Dermis blood vessel endothelial cell (primary cell): ENCODE measurements at regions not wholly inside any gene's neighbourhood (a gene's known extent, or its start where the extent isn't known, plus 50 kb on each side); places are given as distances from the start of the nearest gene placed in this dataset.
"Not testable (repeated sequence)": the region's sequence is repeated elsewhere in the genome, so short reads cannot be mapped to it uniquely, and the experiment has no call there.

Experiments
- DNase-seq: peaks from one replicate; pipeline ENCODE4 v3.0.0; 2010

DNA sequence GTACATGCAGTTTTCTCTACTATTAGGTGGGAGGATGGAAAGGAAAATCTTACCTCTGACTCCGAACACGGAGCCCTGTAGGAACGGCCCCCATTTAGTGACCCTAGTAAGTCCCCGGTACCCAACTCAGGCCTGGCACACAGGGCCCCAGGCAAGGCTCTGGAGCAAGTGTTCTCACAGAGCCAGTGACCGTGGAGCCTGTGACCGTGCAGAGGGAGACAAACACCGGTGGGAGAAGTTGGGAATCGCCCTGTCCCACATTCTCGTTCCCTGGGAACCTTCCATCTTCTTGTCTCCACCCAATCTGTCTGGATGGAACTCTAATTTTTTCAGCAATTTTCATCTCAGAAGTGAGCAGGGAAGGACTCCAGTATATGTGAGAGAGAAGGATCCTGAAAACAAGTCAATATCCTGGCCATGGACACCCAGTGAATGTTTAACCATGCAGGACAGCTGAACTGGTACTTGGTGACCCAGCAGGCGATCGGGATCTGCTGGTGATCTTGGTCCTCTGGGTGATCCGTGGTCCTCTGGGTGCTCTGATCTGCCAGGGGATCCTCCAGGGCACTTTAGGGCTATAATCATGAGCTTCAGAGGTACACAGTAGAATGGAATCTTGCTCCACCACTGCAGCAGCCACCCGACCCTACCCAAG lies 348.6 kb upstream of the ID2 start:
- DNase-seq, result no peak

DNA sequence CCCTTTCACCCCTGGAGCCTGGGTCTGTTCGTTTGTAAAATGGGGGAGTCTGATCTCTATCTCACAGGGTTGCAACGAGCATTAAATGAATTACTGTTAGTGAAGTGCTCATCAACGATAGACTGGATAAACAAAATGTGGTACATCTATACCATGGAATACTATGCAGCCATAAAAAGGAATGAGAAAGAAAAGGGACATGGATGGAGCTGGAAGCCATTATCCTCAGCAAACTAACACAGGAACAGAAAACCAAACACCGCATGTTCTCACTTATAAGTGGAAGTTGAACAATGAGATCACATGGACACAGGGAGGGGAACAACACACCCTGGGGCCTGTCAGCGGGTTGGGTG lies 348.0 kb upstream of the ID2 start:
- not testable (repeated sequence) for DNase-seq

DNA sequence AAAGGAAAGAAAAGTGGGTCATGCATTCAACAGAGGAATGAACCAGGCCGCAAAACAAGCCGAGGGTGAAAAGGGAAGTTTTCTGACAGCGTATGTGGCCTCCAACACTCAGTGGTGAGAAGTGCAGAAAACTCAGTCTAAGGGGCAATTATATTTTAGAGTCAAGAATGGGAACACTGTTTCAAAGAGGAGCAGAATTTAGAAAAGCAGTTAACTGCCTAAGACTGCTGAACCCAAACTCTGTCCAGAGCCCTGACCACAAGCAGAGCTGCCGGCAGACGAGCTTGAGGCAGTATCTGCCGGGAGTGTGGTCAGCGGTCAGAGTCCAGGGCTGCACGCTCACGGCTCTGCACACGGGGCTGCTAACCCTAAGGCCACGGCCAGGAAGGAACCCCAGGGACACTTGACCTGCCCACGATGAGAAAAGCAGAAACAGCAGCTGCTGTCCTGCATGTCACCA lies 347.0 kb upstream of the ID2 start:
- DNase-seq, result no peak

DNA sequence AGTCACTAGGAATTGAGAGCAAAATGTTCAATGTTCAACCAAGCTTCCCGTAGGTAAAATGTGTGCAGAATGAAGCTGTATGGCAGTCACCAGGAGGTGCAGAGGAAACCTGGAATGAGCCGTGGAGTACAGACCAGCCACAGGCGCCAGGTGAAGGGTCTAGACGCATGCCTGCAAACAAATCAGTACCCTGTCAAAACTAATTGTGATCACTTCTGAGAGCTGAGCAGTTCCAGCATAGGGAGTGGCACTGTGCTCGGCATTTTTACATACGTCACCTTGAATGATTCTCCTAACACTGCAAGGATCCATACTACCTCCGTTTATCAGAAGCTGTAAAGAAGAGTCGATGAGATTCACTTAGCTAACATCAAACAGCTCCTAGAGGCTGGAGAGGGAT lies 346.1 kb upstream of the ID2 start:
- no peak for DNase-seq

DNA sequence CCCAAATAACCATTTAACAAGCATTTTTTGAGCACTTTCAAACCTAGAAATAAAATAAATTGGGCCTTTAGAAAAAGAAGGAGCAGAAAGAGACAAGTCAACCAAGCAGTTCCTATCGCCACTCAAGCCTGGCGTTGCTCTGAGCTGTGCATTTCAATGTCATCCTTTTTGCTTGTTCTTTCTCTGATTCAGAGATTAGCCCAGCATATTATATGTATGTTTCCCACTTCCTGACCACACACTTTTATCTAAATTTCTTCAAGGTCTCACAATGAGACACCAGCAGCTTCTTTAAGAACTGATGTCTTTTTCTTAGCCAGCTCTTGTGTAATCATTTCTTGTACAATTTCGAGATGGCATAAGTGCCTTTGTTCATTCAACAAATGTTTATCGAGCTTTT lies 344.5 kb upstream of the ID2 start:
- no peak for DNase-seq

DNA sequence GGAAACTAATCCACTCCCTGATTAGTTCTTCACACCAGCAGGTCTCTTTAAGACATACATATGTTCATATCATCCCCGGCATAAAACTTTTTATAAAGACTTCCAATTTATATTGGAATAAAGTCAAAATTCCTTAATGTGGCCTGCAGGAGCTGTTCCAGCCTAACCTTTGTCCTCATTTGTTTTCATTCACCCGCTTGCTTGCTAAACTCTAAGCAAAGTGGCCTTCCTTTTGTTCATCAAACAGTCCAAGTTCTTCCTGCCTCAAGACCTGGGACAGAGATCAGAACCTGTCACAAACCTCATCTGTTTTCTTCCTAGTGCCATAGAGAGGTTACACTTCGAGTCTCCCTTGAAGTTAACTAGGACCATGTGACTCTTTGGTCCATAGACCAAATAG lies 339.4 kb upstream of the ID2 start:
- no peak for DNase-seq

DNA sequence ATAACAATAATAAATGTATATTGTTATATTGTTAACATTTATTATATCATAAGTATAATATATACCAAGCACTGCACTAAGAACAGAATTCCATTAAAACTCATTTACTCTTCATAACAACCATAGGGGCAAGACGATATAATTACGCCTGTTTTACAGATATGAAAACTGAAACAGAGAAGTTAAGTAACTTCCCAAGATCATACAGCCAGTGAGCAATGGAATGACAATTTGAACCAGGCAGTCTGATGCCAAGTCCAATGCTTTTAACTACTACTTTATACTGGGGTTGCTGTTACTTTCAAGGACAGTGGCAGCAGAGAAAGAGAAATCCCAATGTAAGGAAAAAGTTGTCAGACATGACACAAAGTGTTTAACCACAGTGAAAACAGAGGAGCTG lies 338.8 kb upstream of the ID2 start:
- DNase-seq, result no peak

DNA sequence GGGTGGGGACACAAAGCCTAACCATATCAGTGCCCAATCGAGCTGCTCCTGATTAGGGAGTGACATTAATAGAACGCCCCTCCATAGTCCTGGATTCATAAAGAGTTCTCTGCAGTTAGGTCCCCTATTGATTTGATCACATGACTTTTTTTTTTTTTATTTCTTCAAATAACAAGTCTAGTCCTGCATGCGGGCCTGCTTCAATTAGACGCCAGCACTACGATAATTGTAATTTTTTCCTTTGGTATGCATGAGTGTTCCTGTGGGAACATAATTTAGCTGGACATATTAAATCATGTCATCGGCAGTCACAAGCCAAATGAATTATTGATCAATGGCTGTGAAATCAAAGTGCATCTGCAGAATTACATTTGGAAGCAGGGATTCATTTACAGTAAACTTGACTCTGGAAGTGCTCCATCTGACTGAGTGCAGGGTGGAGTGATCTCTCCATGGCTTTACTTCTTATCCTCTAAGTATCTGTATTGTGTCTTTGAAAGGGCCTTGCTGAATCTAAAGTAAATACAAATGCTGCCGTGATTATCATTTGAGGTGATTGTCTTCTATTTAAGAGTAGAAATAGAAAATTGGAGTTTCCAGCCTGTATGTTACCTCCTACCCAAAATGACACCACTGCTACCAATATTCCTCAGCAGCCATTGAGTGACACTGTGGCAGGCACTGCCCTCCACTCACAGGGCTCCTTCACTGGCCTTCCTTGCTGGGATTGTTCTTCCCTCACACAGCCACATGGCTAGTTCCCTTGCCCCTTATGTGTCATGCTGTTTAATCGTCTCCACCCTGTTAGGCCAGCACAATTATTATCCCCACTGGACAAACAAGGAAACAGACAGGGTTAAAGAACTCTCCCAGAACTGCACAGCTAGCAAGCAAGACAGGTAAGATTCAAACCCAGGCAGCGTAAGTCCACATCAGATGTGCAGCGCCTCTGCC lies 337.4 kb upstream of the ID2 start:
- no peak for DNase-seq

DNA sequence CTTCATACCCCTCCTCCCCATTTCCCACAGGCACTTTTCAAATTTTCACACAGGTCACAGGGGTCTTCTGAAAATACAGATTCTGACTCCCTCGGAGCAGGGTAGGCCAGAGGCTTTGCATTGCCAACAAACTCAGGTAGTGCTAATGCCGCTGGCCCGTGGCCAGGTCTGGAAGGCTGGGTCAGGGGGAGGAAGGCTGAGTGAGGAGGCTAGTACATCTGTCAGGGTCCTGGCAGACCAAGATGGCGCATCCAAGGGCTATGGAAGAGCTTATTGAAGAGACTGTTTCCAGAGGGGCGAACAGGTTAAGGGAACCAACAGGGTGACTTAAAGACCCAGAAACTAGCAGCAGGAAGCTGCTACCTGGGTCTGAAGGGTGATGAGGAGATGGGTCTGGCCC lies 336.7 kb upstream of the ID2 start:
- no peak for DNase-seq

DNA sequence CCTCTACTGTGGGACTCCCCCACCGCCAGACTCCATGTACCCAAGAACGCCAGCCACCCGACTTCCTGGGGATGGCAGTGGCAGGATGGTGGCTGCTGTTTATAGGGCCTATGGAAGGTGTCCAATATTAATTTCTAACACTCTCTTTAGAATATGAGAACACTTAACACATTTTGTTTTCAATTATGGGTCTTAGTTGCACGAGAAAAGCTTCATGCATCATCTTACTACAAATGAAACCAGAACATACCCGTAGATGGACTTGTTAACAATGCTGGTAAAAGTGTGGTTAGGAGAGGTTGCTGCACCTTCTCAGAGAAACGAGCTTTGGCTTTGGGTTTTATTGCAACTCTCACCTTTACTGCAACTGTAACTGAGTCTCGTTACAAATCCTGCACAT lies 335.6 kb upstream of the ID2 start:
- DNase-seq, result no peak

DNA sequence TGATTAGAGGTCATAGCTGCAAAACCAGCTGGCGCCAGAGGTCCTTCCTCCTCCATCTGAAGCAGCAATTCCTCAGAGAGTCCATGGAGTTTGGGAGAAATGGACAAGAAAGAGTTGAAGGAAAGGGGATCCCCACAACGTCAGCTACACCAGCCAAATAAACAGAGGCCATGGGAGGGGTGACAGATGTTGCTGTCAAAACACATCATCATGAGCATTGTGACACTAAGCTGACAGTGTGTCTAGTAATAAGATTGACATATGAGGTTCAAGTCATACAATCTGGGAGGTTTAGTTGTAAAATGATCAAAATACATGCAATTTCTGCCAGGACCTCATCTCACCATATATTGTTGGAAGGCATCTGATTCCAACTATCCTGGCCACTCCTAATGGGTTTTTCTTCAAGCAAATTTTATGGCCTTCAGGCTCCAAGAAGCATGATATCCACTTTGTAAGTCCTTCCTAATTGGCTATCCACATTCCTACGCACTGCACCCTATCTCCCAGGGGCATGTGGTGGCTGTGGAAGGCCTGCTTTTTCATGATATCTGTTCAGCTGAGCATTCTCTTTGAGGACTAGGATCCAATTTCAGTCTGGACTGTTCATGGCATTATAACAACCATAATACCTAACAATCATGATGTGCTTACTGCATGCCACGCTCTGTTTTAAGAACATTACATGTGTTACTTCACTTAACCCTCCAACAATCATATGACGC lies 335.0 kb upstream of the ID2 start:
- DNase-seq, result no peak

DNA sequence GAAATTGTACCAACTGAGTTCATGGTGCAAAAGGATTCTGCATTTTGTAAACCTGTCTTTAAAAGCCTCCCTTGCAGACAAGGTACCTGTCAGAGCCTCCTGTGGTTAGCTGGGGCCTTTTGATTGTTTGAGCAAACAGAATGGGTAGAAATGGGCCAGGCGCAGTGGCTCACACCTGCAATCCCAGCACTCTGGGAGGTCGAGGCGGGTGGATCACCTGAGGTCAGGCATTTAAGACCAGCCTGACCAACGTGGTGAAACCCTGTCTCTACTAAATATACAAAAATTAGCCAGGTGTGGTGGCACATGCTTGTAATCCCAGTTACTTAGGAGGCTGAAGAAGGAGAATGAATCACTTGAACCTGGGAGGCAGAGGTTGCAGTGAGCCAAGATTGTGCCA lies 332.9 kb upstream of the ID2 start:
- DNase-seq, result not testable (repeated sequence)

DNA sequence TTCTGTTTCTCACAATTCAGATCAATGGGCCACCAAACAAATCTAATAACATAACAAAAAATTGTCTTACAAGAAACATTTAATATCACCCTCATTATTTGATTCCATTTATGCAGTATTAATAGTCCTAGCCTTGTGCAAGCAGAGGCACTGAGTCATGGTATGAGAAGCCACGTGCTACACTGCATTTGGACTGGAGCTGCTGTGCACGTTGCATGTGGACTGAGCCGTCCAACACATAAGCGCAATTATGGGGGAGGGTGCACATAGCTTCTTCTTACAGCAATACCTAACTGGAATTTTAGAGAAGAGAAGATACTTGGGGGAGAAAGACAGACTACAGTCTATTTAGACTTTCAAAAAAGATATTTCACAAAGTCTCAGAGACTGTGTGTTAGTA lies 329.6 kb upstream of the ID2 start:
- DNase-seq, result no peak

DNA sequence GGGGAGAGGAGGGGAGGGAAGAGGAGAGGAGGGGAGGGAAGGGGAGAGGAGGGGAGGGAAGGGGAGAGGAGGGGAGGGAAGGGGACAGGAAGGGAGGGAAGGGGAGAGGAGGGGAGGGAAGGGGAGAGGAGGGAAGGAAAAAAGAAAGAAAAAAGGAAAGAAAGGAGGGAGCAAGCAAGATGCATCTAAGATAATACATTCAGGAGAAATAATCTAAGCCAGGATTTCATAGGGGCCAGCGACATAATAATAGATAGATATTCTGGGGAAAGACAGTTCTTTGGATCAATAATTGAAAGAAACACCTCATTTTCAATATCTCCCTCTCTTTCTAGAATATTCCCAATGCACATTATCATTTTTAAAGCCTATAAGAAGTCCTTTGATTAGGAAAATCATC lies 328.9 kb upstream of the ID2 start:
- no peak for DNase-seq

DNA sequence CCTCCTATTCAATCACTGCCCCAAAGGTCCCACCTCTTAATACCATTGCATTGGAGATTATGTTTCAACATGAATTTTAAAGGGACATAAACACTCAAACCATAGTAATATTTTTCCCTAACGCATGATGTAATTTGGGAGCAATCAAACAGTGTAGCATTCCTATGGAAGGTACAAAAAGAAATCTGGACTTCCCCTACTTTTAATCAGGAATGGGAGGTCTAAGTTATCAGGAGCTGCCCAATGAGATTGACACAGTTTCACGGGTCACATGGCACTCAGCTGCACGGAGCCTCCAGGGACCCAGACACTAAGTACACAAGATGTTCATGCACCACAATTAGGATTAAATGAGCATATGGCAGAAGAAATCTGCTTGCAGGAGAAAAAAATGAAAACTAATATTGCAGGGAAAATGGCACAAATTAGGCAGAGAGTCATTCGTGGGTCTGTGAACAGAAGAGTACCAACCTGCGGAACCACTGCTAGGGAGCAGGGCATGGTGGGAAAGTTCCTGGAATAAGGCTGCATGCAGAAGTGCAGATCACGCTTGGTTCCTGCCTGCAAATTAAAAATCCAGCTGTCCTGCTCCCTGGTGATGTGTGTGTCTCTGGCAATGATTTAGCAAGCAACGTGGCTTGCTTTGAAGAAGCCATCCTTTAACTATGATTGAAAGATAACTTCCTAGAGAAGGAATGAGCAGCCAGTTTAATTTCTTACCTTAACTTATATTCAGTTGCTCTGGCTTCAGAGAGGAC lies 326.6 kb upstream of the ID2 start:
- no peak for DNase-seq

DNA sequence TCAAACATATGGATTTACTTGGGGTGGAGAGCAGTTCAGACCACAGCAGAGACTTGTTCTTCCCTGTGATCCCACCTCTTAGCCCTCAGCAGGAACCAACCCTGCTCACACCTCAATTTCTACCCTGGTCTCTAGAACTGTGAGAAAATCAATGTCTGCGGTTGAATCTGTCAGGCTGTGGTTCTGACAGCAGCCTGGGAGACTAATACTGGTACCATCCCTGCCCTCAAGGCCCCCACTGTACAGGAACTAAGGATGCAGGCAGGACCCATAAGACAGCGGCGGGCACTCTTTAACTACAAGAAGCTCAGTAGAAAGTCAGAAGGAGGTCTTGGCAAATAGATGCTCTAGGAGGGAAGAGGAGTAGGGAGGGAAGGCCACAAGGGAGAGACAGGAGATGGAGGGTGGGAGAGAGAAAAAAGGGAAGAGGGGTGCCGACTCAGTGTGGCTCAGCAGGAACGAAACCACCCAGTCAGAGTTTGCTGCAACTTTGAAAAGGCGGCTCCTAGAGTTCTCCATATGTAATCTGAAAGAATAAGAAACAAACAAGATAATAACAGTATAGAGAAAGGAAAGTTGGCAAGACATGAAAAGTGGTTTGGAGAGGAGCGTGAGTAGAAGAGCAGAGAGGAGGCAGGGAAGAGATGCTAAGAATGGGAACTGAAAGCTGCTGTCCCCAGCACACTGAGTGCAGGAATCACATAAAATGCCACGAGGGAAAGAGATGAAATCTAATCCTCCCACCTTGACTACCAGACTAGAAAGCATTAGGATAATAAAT lies 323.9 kb upstream of the ID2 start:
- DNase-seq, result no peak

DNA sequence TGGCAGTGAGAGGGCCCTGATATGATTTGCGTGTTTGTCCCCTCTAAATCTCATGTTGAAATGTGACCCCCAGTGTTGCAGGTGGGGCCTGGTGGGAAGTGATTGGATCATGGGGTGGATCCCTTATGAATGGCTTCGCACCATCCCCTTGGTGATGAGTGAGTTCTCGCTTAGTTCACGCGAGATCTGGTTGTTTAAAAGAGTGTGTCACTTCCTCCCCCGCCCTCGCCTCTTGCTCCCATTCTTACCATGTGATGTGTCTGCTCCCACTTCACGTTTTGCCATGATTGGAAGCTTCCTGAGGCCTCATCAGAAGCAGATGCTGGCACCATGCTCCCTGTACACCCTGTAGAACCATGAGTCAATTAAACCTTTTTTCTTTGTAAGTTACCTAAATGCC lies 319.9 kb upstream of the ID2 start:
- no peak for DNase-seq

DNA sequence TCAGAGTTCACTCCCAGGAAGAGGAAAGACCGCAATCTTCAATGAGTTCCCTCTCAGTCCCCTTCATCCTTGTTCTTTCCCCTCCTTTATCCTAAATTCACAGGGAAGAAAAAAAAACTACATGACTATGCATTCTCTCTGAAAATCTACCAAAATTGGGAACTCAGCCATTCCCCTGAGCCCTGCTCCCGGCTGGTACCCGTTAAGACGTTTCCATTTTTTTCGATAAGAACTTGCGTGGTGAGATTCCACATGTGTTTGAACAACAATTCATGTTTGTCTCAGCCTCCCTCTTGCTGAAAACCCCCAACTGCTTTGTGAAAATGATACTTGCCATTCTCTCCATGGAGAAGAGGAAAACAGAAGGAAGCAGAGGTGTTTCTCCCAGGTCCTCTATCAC lies 318.7 kb upstream of the ID2 start:
- no peak for DNase-seq

DNA sequence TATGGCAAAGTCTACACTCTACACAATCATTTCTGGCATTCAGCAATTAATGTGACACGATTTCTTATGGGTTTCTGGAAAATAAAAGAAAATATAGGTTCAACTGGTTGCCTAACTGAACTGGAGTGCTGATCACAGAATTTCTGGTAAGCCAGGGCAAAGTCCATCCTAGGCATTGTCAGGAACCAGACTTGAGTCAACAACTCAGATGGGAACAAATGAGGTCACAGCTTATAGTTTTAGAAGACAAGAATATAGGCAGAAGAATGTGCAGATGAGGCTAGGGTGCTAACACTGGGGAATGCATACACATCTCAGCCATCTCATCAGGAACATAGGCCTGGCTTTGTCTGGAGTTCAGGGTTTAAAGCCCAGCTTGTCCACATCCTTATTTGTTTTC lies 317.2 kb upstream of the ID2 start:
- no peak for DNase-seq

DNA sequence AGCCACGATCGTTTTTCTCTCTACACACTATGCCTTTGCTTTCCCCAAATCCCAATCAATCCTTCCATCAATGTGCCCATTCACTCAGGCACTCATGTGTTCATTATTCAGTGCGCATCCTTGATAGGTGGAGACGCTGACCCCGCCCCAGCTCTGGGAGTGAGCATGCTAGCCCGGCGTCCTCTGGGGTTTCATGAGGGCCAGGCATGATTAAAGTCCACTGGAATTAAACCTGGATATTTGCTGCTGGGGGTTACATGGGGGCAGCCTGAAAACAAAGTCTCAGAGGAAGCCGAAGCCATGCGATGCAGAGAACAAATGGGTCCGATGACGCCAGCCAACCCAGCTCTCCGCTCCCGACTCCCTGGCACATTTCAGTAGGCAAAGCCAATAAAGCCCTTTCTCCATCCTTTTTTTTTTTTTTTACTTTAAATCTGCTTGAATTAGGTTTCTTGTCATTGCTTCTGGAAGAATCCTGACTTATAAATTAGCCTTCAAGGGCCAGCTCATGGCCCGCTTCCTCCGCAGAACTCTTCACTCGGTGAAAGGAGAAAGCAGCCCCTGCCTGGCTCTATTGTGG lies 316.4 kb upstream of the ID2 start:
- no peak for DNase-seq

DNA sequence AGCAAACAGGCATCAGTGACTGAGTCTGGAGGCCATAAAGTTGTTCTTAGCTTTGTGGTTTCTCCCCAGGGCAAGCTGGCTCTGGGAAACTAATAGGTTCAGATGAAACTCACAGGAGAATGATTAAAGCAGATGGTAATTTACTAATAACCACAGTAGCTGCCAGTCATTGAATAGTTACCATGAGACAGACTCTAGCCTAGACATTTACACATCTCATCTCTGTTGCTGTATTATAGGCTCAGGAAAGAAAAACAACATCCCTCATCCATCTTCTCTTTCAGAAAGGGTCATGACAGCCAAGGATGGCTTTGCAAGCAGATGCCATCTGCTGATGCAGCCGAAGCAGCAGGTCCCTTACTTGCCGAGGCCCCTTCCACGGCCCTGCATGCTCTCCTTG lies 314.0 kb upstream of the ID2 start:
- no peak for DNase-seq

DNA sequence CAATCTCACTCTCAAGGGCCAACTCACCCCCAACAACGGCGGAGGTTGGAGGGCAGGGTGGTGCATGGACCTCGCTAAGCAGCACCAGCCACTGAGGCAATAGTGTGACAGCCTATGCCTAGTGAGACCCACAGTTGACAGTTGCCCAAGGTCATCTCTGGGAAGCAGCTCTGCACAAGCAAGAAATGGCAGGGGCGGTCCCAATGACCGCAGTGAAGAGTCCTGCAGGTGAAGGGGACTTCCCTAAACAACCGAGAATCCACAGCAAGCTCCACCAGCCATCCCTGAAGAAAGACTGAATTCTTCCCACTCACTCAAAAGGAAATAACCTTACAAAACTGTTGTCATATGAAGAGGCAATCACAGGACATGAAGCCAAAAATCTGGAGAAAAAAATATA lies 313.4 kb upstream of the ID2 start:
- no peak for DNase-seq
